ENCODE measurements at regions not wholly inside any gene's neighbourhood (a gene's known extent, or its start where the extent isn't known, plus 50 kb on each side); places are given as distances from the start of the nearest gene placed in this dataset.

- Histone ChIP-seq H3K4me1 (no peaks in the 10 kb centered on the region), H3K36me3 (no peaks in the 10 kb centered on the region), H3K27ac (no peak overlapping the region), H3K27me3 (no peaks in the 10 kb centered on the region), H3K9me3 (no peaks in the 10 kb centered on the region), H3K4me3 (no peak overlapping the region)
- intact Hi-C loops (cut with DNase I), result loop anchor here in 2 of 10 donors (5.0 to 10.0 kb wide), 2 partner anchors 111 to 1159 kb away; no protein-coding TSS in a partner anchor
- TF ChIP-seq POLR2A (IDR thresholded peaks at IDR 0.05) (no peak), CTCF (IDR thresholded peaks at IDR 0.05) (no peak)
- no peak for DNase-seq
- 71 to 87% (median 79%) methylated on average over 1 of the region's 1 CpG for WGBS, 4 donors
- no peak for ATAC-seq
Observed at GRCh38 chr1:88293691-88294190, 390.3 kb upstream of the PKN2 start.

- no peak for TF ChIP-seq CTCF (IDR thresholded peaks at IDR 0.05)
- no peak for TF ChIP-seq POLR2A (IDR thresholded peaks at IDR 0.05)
- Histone ChIP-seq H3K27ac (no peak overlapping the region), H3K9me3 (no peaks in the 10 kb centered on the region), H3K27me3 (no peaks in the 10 kb centered on the region), H3K4me1 (no peaks in the 10 kb centered on the region), H3K4me3 (no peak overlapping the region), H3K36me3 (no peaks in the 10 kb centered on the region)
- 87 to 94% (median 90%) methylated on average over 2 of the region's 2 CpGs for WGBS, 4 donors
- intact Hi-C loops (cut with DNase I), result loop anchor here in 1 of 10 donors (10.0 kb wide), 1 partner anchor 1161 kb away; no protein-coding TSS in a partner anchor
- ATAC-seq, result no peak
- DNase-seq, result no peak
Observed at GRCh38 chr1:88296227-88296626, 387.8 kb upstream of the PKN2 start.

- no peak for ATAC-seq
- intact Hi-C loops (cut with DNase I), result loop anchor here in 1 of 10 donors (10.0 kb wide), 1 partner anchor 1162 kb away; no protein-coding TSS in a partner anchor
- Histone ChIP-seq H3K27me3 (no peaks in the 10 kb centered on the region), H3K36me3 (no peaks in the 10 kb centered on the region), H3K4me3 (no peak overlapping the region), H3K27ac (no peak overlapping the region), H3K9me3 (no peaks in the 10 kb centered on the region), H3K4me1 (no peaks in the 10 kb centered on the region)
- DNase-seq, result no peak
- WGBS, 4 donors, result 68 to 75% (median 71%) methylated on average over 2 of the region's 2 CpGs
- TF ChIP-seq POLR2A (IDR thresholded peaks at IDR 0.05), result no peak
- no peak for TF ChIP-seq CTCF (IDR thresholded peaks at IDR 0.05)
Observed at GRCh38 chr1:88296642-88297041, 387.4 kb upstream of the PKN2 start.

GRCh38 chr1:88298506-88298905 is 385.6 kb upstream of the PKN2 start:
- intact Hi-C loops (cut with DNase I), result loop anchor here in 1 of 10 donors (10.0 kb wide), 1 partner anchor 1164 kb away; no protein-coding TSS in a partner anchor
- 66 to 84% (median 70%) methylated on average over 1 of the region's 1 CpG for WGBS, 4 donors
- Histone ChIP-seq H3K27me3 (no peaks in the 10 kb centered on the region), H3K9me3 (no peaks in the 10 kb centered on the region), H3K27ac (no peak overlapping the region), H3K36me3 (no peaks in the 10 kb centered on the region), H3K4me1 (peaks cover 0 to 2% (median 0%) of the 10 kb centered on the region in 12 donors), H3K4me3 (no peak overlapping the region)
- no peak for TF ChIP-seq POLR2A (IDR thresholded peaks at IDR 0.05)
- TF ChIP-seq CTCF (IDR thresholded peaks at IDR 0.05), result no peak
- DNase-seq (no peak), ATAC-seq (no peak)
